ENCODE measurements at regions not wholly inside any gene's neighbourhood (a gene's known extent, or its start where the extent isn't known, plus 50 kb on each side); places are given as distances from the start of the nearest gene placed in this dataset.
"Not testable (repeated sequence)": the region's sequence is repeated elsewhere in the genome, so short reads cannot be mapped to it uniquely, and the experiment has no call there.

- Histone ChIP-seq H3K4me3 (no peak overlapping the region), H3K27ac (no peak overlapping the region), H3K36me3 (no peaks in the 10 kb centered on the region), H3K27me3 (peaks cover 0 to 4% (median 0%) of the 10 kb centered on the region in 7 donors), H3K9me3 (peaks cover 0 to 7% (median 0%) of the 10 kb centered on the region in 11 donors), H3K4me1 (no peaks in the 10 kb centered on the region)
- DNase-seq (no peak), ATAC-seq (no peak)
- no peak for TF ChIP-seq CTCF (IDR thresholded peaks at IDR 0.05)
- intact Hi-C loops (cut with DNase I): no loop called here
Measured at GRCh38 chr20:11705512-11705911, 212.2 kb upstream of the BTBD3 start.

- WGBS, 2 donors: 95% methylated on average over 9 of the region's 9 CpGs
- not testable (repeated sequence) for H3K27ac ChIP-seq, DNase-seq
Measured at GRCh38 chr20:11708223-11708622, 209.5 kb upstream of the BTBD3 start.

DNA sequence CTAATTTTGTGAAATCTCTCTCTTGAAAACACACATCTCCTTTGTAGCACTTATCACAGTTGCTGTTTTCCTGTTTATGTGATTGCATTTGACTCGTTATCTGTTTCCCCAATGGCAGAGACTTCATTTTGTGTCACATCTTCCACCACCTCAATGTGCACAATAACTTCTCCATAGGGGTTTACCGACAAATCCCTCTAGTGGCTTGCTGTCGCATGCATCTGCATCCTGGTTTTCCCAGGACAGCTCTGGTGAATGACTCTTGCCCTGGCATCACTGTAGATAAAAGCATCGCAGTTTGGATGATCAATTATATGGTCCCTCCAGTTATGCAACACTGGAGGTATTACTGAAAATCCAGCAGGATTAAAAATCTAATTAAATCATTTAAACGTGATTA is 206.5 kb upstream of the BTBD3 start:
- Histone ChIP-seq H3K27ac (no peak overlapping the region), H3K9me3 (peaks cover 0 to 8% (median 0%) of the 10 kb centered on the region in 11 donors), H3K4me1 (no peaks in the 10 kb centered on the region), H3K4me3 (no peak overlapping the region), H3K27me3 (no peaks in the 10 kb centered on the region), H3K36me3 (no peaks in the 10 kb centered on the region)
- intact Hi-C loops (cut with DNase I): no loop called here
- ATAC-seq (no peak), DNase-seq (no peak)
- 75 to 77% methylated on average over 5 of the region's 5 CpGs for WGBS, 2 donors
- no peak for TF ChIP-seq CTCF (IDR thresholded peaks at IDR 0.05)

More at GRCh38 chr20:11708223-11708622, 209.5 kb upstream of the BTBD3 start:
- intact Hi-C loops (cut with DNase I); H3K9me3 ChIP-seq; H3K27me3 ChIP-seq; H3K4me1 ChIP-seq; H3K4me3 ChIP-seq; H3K36me3 ChIP-seq; ATAC-seq: not testable (repeated sequence)

- no peak for TF ChIP-seq CTCF (IDR thresholded peaks at IDR 0.05)
- H3K9me3 ChIP-seq: peaks cover 0 to 8% (median 0%) of the 10 kb centered on the region in 11 donors
- 57 to 69% methylated on average over 3 of the region's 3 CpGs for whole genome bisulfite sequencing, 2 donors
Measured at GRCh38 chr20:11712639-11713160, 205.0 kb upstream of the BTBD3 start.

DNA sequence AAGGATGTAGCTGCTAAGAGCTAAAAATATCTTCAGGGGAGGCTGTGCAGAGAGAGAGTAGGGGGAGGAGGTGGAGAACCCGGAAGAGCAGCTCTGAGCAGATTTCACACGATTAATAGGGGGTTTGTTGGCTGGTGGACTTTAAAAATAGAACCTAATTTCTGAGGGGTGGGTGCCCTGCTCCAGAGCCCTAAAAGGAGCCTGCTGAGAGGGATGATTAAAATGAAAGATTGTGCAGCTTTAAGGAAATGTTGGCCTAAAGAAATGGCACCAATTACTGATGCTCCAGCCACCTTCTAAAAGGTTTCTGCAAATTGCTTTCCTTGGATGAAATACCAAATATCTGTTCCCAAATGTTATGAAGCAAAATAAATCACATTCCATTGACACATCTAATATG is 202.8 kb upstream of the BTBD3 start:
- no peaks in the 10 kb centered on the region for H3K27me3 ChIP-seq
- no peak overlapping the region for H3K4me3 ChIP-seq
- H3K4me1 ChIP-seq: no peaks in the 10 kb centered on the region
- peaks cover 0 to 7% (median 0%) of the 10 kb centered on the region in 11 donors for H3K9me3 ChIP-seq
- no peak for TF ChIP-seq CTCF (IDR thresholded peaks at IDR 0.05)
- intact Hi-C loops (cut with DNase I): no loop called here
- H3K36me3 ChIP-seq: no peaks in the 10 kb centered on the region
- WGBS, 2 donors: 7 to 26% methylated on average over 2 of the region's 2 CpGs
- DNase-seq: no peak
- no peak overlapping the region for H3K27ac ChIP-seq
- no peak for ATAC-seq

More at GRCh38 chr20:11712639-11713160, 205.0 kb upstream of the BTBD3 start:
- intact Hi-C loops (cut with DNase I): no loop called here
- H3K4me1 ChIP-seq: no peaks in the 10 kb centered on the region
- ATAC-seq (no peak), DNase-seq (no peak)
- H3K36me3 ChIP-seq: no peaks in the 10 kb centered on the region
- H3K27me3 ChIP-seq: no peaks in the 10 kb centered on the region
- no peak overlapping the region for H3K27ac ChIP-seq
- no peak overlapping the region for H3K4me3 ChIP-seq
